ENCODE measurements at regions not wholly inside any gene's neighbourhood (a gene's known extent, or its start where the extent isn't known, plus 50 kb on each side); places are given as distances from the start of the nearest gene placed in this dataset.
"Not testable (repeated sequence)": the region's sequence is repeated elsewhere in the genome, so short reads cannot be mapped to it uniquely, and the experiment has no call there.

GRCh38 chr5:153939101-153939500 lies 99.6 kb downstream of the FAM114A2 start:
- POLR2A ChIA-PET, result no interaction called here
- Mint-ChIP-seq H3K36me3 (peaks cover 5% of the 10 kb centered on the region), H3K9me3 (peaks cover 63% of the 10 kb centered on the region), H3K4me3 (no peak overlapping the region), H3K27ac (no peak overlapping the region), H3K4me1 (ENCODE audit: low read depth) (no peaks in the 10 kb centered on the region), H3K27me3 (peaks cover 2% of the 10 kb centered on the region)
- no peak for DNase-seq
- CTCF ChIA-PET, result no interaction called here
- intact Hi-C loops (cut with micrococcal nuclease), result no loop called here

- Mint-ChIP-seq H3K4me1 (ENCODE audit: low read depth) (no peaks in the 10 kb centered on the region), H3K36me3 (peaks cover 5% of the 10 kb centered on the region), H3K9me3 (peaks cover 64% of the 10 kb centered on the region), H3K27ac (no peak overlapping the region), H3K4me3 (no peak overlapping the region), H3K27me3 (peaks cover 2% of the 10 kb centered on the region)
- intact Hi-C loops (cut with micrococcal nuclease), result no loop called here
- ChIA-PET CTCF (no interaction called here), POLR2A (no interaction called here)
- DNase-seq, result no peak
These were observed 100.4 kb downstream of the FAM114A2 start for GRCh38 chr5:153938191-153938842.

- Mint-ChIP-seq H3K4me1 (ENCODE audit: low read depth) (no peaks in the 10 kb centered on the region), H3K4me3 (no peak overlapping the region), H3K27me3 (peaks cover 2% of the 10 kb centered on the region), H3K27ac (no peak overlapping the region), H3K9me3 (peaks cover 58% of the 10 kb centered on the region), H3K36me3 (peaks cover 3% of the 10 kb centered on the region)
- intact Hi-C loops (cut with micrococcal nuclease), result no loop called here
- ChIA-PET POLR2A (no interaction called here), CTCF (no interaction called here)
- no peak for DNase-seq
These were observed 101.0 kb downstream of the FAM114A2 start for GRCh38 chr5:153937661-153938060.

- CTCF ChIA-PET, result not testable (repeated sequence)
These were observed 103.6 kb downstream of the FAM114A2 start for GRCh38 chr5:153935151-153935550.

GRCh38 chr5:153926201-153926600 lies 112.5 kb downstream of the FAM114A2 start:
- intact Hi-C loops (cut with micrococcal nuclease), result no loop called here
- H3K27me3 Mint-ChIP-seq, result peaks cover 4% of the 10 kb centered on the region
- peaks cover 2% of the 10 kb centered on the region for H3K9me3 Mint-ChIP-seq
- ChIA-PET CTCF (no interaction called here), POLR2A (no interaction called here)
- H3K36me3 Mint-ChIP-seq, result no peaks in the 10 kb centered on the region
- no peak overlapping the region for H3K27ac Mint-ChIP-seq
- H3K4me1 Mint-ChIP-seq (ENCODE audit: low read depth), result no peaks in the 10 kb centered on the region
- no peak overlapping the region for H3K4me3 Mint-ChIP-seq
- no peak for DNase-seq

More at GRCh38 chr5:153935151-153935550, 103.6 kb downstream of the FAM114A2 start:
- H3K36me3 Mint-ChIP-seq; H3K4me3 Mint-ChIP-seq; intact Hi-C loops (cut with micrococcal nuclease); H3K27ac Mint-ChIP-seq; H3K4me1 Mint-ChIP-seq (ENCODE audit: low read depth); DNase-seq; POLR2A ChIA-PET; H3K27me3 Mint-ChIP-seq: not testable (repeated sequence)
- peaks cover 35% of the 10 kb centered on the region for H3K9me3 Mint-ChIP-seq

GRCh38 chr5:153919161-153919560 lies 119.5 kb downstream of the FAM114A2 start:
- Mint-ChIP-seq H3K36me3 (no peaks in the 10 kb centered on the region), H3K4me3 (no peak overlapping the region), H3K9me3 (peaks cover 19% of the 10 kb centered on the region), H3K27ac (no peak overlapping the region), H3K27me3 (peaks cover 4% of the 10 kb centered on the region), H3K4me1 (ENCODE audit: low read depth) (no peaks in the 10 kb centered on the region)
- ChIA-PET CTCF (no interaction called here), POLR2A (no interaction called here)
- intact Hi-C loops (cut with micrococcal nuclease), result no loop called here
- DNase-seq, result no peak

GRCh38 chr5:153907170-153907775 lies 131.4 kb downstream of the FAM114A2 start:
- Mint-ChIP-seq H3K27me3 (no peaks in the 10 kb centered on the region), H3K36me3 (no peaks in the 10 kb centered on the region), H3K27ac (no peak overlapping the region), H3K9me3 (peaks cover 5% of the 10 kb centered on the region), H3K4me3 (no peak overlapping the region), H3K4me1 (ENCODE audit: low read depth) (no peaks in the 10 kb centered on the region)
- DNase-seq, result no peak
- ChIA-PET POLR2A (no interaction called here), CTCF (no interaction called here)
- intact Hi-C loops (cut with micrococcal nuclease), result no loop called here

GRCh38 chr5:153905219-153905618 lies 133.5 kb downstream of the FAM114A2 start:
- intact Hi-C loops (cut with micrococcal nuclease), result no loop called here
- no peak for DNase-seq
- Mint-ChIP-seq H3K4me3 (no peak overlapping the region), H3K4me1 (ENCODE audit: low read depth) (no peaks in the 10 kb centered on the region), H3K36me3 (no peaks in the 10 kb centered on the region), H3K27me3 (no peaks in the 10 kb centered on the region), H3K27ac (no peak overlapping the region), H3K9me3 (no peaks in the 10 kb centered on the region)
- ChIA-PET POLR2A (no interaction called here), CTCF (no interaction called here)

GRCh38 chr5:153903321-153903720 lies 135.4 kb downstream of the FAM114A2 start:
- H3K27me3 Mint-ChIP-seq, result no peaks in the 10 kb centered on the region
- DNase-seq, result no peak
- CTCF ChIA-PET, result interaction anchor here (0.7 kb wide), 1 partner anchor 502 kb away, joined by 3 read pairs; no protein-coding TSS in a partner anchor
- no peaks in the 10 kb centered on the region for H3K36me3 Mint-ChIP-seq
- H3K4me1 Mint-ChIP-seq (ENCODE audit: low read depth), result no peaks in the 10 kb centered on the region
- H3K9me3 Mint-ChIP-seq, result no peaks in the 10 kb centered on the region
- no peak overlapping the region for H3K4me3 Mint-ChIP-seq
- H3K27ac Mint-ChIP-seq, result no peak overlapping the region
- intact Hi-C loops (cut with micrococcal nuclease), result no loop called here
- POLR2A ChIA-PET, result no interaction called here

- DNase-seq, result no peak
- ChIA-PET POLR2A (no interaction called here), CTCF (no interaction called here)
- Mint-ChIP-seq H3K4me1 (ENCODE audit: low read depth) (no peaks in the 10 kb centered on the region), H3K4me3 (no peak overlapping the region), H3K36me3 (no peaks in the 10 kb centered on the region), H3K9me3 (no peaks in the 10 kb centered on the region), H3K27ac (no peak overlapping the region), H3K27me3 (no peaks in the 10 kb centered on the region)
- intact Hi-C loops (cut with micrococcal nuclease), result no loop called here
These were observed 136.7 kb downstream of the FAM114A2 start for GRCh38 chr5:153902016-153902415.

GRCh38 chr5:153901449-153901848 lies 137.3 kb downstream of the FAM114A2 start:
- DNase-seq, result no peak
- no peaks in the 10 kb centered on the region for H3K27me3 Mint-ChIP-seq
- ChIA-PET CTCF (no interaction called here), POLR2A (no interaction called here)
- H3K4me1 Mint-ChIP-seq (ENCODE audit: low read depth), result no peaks in the 10 kb centered on the region
- H3K4me3 Mint-ChIP-seq, result no peak overlapping the region
- intact Hi-C loops (cut with micrococcal nuclease), result no loop called here
- H3K9me3 Mint-ChIP-seq, result no peaks in the 10 kb centered on the region
- no peak overlapping the region for H3K27ac Mint-ChIP-seq
- H3K36me3 Mint-ChIP-seq, result no peaks in the 10 kb centered on the region

GRCh38 chr5:153900703-153901395 lies 137.9 kb downstream of the FAM114A2 start:
- intact Hi-C loops (cut with micrococcal nuclease), result no loop called here
- Mint-ChIP-seq H3K9me3 (no peaks in the 10 kb centered on the region), H3K27ac (no peak overlapping the region), H3K27me3 (no peaks in the 10 kb centered on the region), H3K36me3 (no peaks in the 10 kb centered on the region), H3K4me3 (no peak overlapping the region), H3K4me1 (ENCODE audit: low read depth) (no peaks in the 10 kb centered on the region)
- no peak for DNase-seq
- POLR2A ChIA-PET, result no interaction called here
- CTCF ChIA-PET, result no interaction called here

- intact Hi-C loops (cut with micrococcal nuclease), result no loop called here
- CTCF ChIA-PET, result interaction anchor here (1.6 kb wide), 1 partner anchor 65 kb away, joined by 3 read pairs; no protein-coding TSS in a partner anchor
These were observed 139.0 kb downstream of the FAM114A2 start for GRCh38 chr5:153899746-153900145.

More at GRCh38 chr5:153899746-153900145, 139.0 kb downstream of the FAM114A2 start:
- POLR2A ChIA-PET, result no interaction called here
- Mint-ChIP-seq H3K27ac (no peak overlapping the region), H3K27me3 (no peaks in the 10 kb centered on the region), H3K36me3 (no peaks in the 10 kb centered on the region), H3K9me3 (no peaks in the 10 kb centered on the region), H3K4me1 (ENCODE audit: low read depth) (no peaks in the 10 kb centered on the region), H3K4me3 (no peak overlapping the region)
- DNase-seq, result no peak

Measured in activated CD4-positive, alpha-beta memory T cell treated with anti-CD3 and anti-CD28 coated beads for 36 hours (primary cell).